ENCODE measurements at regions not wholly inside any gene's neighbourhood (a gene's known extent, or its start where the extent isn't known, plus 50 kb on each side); places are given as distances from the start of the nearest gene placed in this dataset.

- no peak overlapping the region for H3K27ac ChIP-seq (ENCODE audit: low read depth, low read length)
- H3K9me3 ChIP-seq (ENCODE audit: insufficient read depth, low read depth, low read length) = no peaks in the 10 kb centered on the region
- WGBS = 39% methylated on average over 2 of the region's 4 CpGs
- H3K27me3 ChIP-seq (ENCODE audit: insufficient read depth, low read length) = no peaks in the 10 kb centered on the region
- peaks cover 30% of the 10 kb centered on the region for H3K4me1 ChIP-seq (ENCODE audit: insufficient read depth, low read length)
- no peak overlapping the region for H3K9ac ChIP-seq (ENCODE audit: low read depth, low read length)
- H3K36me3 ChIP-seq (ENCODE audit: insufficient read depth, low read length) = no peaks in the 10 kb centered on the region
- H3K4me3 ChIP-seq (ENCODE audit: low read length) = no peak overlapping the region
Observed at GRCh38 chr9:13367784-13368183, 88.3 kb upstream of the MPDZ start.

GRCh38 chr9:13364271-13365000, 84.9 kb upstream of the MPDZ start:
- peaks cover 30% of the 10 kb centered on the region for H3K4me1 ChIP-seq (ENCODE audit: insufficient read depth, low read length)
- H3K36me3 ChIP-seq (ENCODE audit: insufficient read depth, low read length) = no peaks in the 10 kb centered on the region
- no peak overlapping the region for H3K27ac ChIP-seq (ENCODE audit: low read depth, low read length)
- no peak overlapping the region for H3K4me3 ChIP-seq (ENCODE audit: low read length)
- H3K27me3 ChIP-seq (ENCODE audit: insufficient read depth, low read length) = no peaks in the 10 kb centered on the region
- no peaks in the 10 kb centered on the region for H3K9me3 ChIP-seq (ENCODE audit: insufficient read depth, low read depth, low read length)
- no peak overlapping the region for H3K9ac ChIP-seq (ENCODE audit: low read depth, low read length)
- WGBS = 90% methylated on average over 6 of the region's 7 CpGs

DNA sequence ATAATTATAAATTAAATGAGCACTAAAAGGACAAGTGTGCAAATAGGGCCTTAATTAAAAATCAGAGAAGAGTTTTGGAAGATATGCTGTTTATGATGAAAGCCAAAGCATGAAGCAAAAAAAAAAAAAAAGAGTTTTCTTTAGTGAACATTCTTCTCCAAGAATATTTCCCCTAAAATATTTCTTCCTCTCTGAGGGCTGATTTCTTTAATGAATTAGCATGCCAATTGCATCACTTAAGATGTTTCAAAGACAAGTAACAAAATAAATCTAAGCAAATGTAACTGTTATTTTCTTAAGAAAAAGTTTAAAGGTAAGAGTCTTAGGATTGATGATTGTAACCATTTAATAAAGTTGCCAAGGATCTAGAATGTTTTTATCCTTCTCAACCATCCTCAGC, 81.6 kb upstream of the MPDZ start:
- no peak overlapping the region for H3K9ac ChIP-seq (ENCODE audit: low read depth, low read length)
- peaks cover 20% of the 10 kb centered on the region for H3K4me1 ChIP-seq (ENCODE audit: insufficient read depth, low read length)
- H3K27ac ChIP-seq (ENCODE audit: low read depth, low read length) = no peak overlapping the region
- H3K4me3 ChIP-seq (ENCODE audit: low read length) = no peak overlapping the region
- no peaks in the 10 kb centered on the region for H3K36me3 ChIP-seq (ENCODE audit: insufficient read depth, low read length)
- H3K9me3 ChIP-seq (ENCODE audit: insufficient read depth, low read depth, low read length) = no peaks in the 10 kb centered on the region
- no peaks in the 10 kb centered on the region for H3K27me3 ChIP-seq (ENCODE audit: insufficient read depth, low read length)

GRCh38 chr9:13360188-13360587, 80.7 kb upstream of the MPDZ start:
- H3K9ac ChIP-seq (ENCODE audit: low read depth, low read length) = no peak overlapping the region
- H3K4me1 ChIP-seq (ENCODE audit: insufficient read depth, low read length) = peaks cover 19% of the 10 kb centered on the region
- no peaks in the 10 kb centered on the region for H3K27me3 ChIP-seq (ENCODE audit: insufficient read depth, low read length)
- no peak overlapping the region for H3K4me3 ChIP-seq (ENCODE audit: low read length)
- no peaks in the 10 kb centered on the region for H3K9me3 ChIP-seq (ENCODE audit: insufficient read depth, low read depth, low read length)
- H3K27ac ChIP-seq (ENCODE audit: low read depth, low read length) = no peak overlapping the region
- H3K36me3 ChIP-seq (ENCODE audit: insufficient read depth, low read length) = no peaks in the 10 kb centered on the region

DNA sequence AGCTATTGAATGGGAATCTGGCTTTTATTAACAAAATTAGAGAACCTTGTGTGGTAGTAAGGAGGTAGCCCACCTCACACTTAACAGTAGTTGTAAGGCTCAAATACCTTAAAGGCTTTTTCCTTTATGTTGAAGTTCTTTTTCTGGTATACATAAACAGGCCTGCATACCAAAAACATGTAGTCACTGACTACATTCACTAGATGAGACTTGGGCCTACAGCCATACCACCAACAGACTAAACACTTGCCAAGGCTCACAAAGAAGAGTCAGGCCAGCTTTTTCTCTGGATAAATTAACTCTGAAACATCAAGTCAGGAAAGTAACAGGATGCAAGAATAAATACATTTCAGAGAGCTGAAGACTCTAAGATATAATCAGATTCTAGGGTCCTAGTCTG, 78.6 kb upstream of the MPDZ start:
- Histone ChIP-seq H3K36me3 (ENCODE audit: insufficient read depth, low read length) (no peaks in the 10 kb centered on the region), H3K4me1 (ENCODE audit: insufficient read depth, low read length) (peaks cover 11% of the 10 kb centered on the region; the same call in 1 of the 2 replicates), H3K9me3 (ENCODE audit: insufficient read depth, low read depth, low read length) (no peaks in the 10 kb centered on the region), H3K9ac (ENCODE audit: low read depth, low read length) (no peak overlapping the region), H3K27me3 (ENCODE audit: insufficient read depth, low read length) (no peaks in the 10 kb centered on the region), H3K27ac (ENCODE audit: low read depth, low read length) (no peak overlapping the region), H3K4me3 (ENCODE audit: low read length) (no peak overlapping the region)

GRCh38 chr9:13354733-13355132, 75.2 kb upstream of the MPDZ start:
- Histone ChIP-seq H3K4me1 (ENCODE audit: insufficient read depth, low read length) (peaks cover 11% of the 10 kb centered on the region; the same call in 1 of the 2 replicates), H3K27ac (ENCODE audit: low read depth, low read length) (no peak overlapping the region), H3K9ac (ENCODE audit: low read depth, low read length) (no peak overlapping the region), H3K27me3 (ENCODE audit: insufficient read depth, low read length) (no peaks in the 10 kb centered on the region), H3K36me3 (ENCODE audit: insufficient read depth, low read length) (no peaks in the 10 kb centered on the region), H3K9me3 (ENCODE audit: insufficient read depth, low read depth, low read length) (no peaks in the 10 kb centered on the region), H3K4me3 (ENCODE audit: low read length) (no peak overlapping the region)
- WGBS = 93% methylated on average over 2 of the region's 2 CpGs

- H3K4me1 ChIP-seq (ENCODE audit: insufficient read depth, low read length) = no peaks in the 10 kb centered on the region
- no peaks in the 10 kb centered on the region for H3K36me3 ChIP-seq (ENCODE audit: insufficient read depth, low read length)
- 96% methylated on average over 4 of the region's 4 CpGs for WGBS
- H3K27ac ChIP-seq (ENCODE audit: low read depth, low read length) = no peak overlapping the region
- H3K27me3 ChIP-seq (ENCODE audit: insufficient read depth, low read length) = no peaks in the 10 kb centered on the region
- H3K9ac ChIP-seq (ENCODE audit: low read depth, low read length) = no peak overlapping the region
- H3K4me3 ChIP-seq (ENCODE audit: low read length) = no peak overlapping the region
- no peaks in the 10 kb centered on the region for H3K9me3 ChIP-seq (ENCODE audit: insufficient read depth, low read depth, low read length)
Observed at GRCh38 chr9:13352451-13352979, 73.0 kb upstream of the MPDZ start.

DNA sequence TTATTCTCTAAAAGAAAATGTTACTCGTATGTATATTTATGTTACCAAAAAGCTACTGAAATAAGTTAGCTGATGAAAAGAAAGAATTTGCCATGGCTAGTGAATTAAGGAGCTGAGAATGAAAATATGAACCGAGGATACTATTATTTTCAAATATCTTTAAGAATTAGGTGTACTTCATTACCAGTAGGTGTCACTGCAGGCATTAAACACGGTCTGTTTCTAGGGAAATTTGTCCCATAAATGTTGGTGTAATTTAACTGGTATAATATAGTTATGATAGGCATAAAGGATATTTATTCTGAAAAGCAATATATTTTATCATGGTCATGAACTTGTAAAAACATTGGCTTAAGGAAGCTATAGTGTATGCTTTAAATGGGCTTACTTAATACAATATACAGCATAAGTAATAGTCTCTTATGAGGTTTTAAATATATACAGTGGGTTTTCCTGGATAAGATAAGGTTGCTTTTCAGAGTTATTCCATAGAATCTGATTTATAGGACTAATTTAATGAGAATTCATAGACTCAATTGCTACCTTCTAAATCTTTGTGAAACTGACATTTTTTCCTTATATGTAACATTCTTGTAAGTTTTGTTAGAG, 72.4 kb upstream of the MPDZ start:
- Histone ChIP-seq H3K9ac (ENCODE audit: low read depth, low read length) (no peak overlapping the region), H3K27ac (ENCODE audit: low read depth, low read length) (no peak overlapping the region), H3K4me3 (ENCODE audit: low read length) (no peak overlapping the region), H3K9me3 (ENCODE audit: insufficient read depth, low read depth, low read length) (no peaks in the 10 kb centered on the region), H3K27me3 (ENCODE audit: insufficient read depth, low read length) (no peaks in the 10 kb centered on the region), H3K4me1 (ENCODE audit: insufficient read depth, low read length) (no peaks in the 10 kb centered on the region), H3K36me3 (ENCODE audit: insufficient read depth, low read length) (no peaks in the 10 kb centered on the region)
- 34% methylated on average over 2 of the region's 3 CpGs for WGBS

DNA sequence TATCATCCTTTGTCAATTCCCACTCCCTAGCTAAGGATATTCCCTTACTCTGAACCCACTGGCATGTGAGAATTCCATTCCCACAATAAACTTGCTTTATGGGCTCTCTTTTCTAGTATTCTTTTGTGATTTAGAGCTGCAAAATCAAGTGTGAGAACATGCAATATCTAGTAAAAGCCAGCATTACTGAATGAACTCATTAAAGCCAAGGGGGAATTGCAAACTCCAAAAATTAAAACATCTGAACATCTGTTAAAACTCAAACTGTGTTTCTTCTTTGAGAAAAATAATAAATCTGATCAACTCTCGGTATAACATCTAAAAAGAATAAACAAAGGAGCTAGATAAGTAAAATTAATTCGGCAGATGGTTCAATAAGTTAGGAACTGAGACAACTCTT, 53.1 kb upstream of the MPDZ start:
- Histone ChIP-seq H3K9ac (ENCODE audit: low read depth, low read length) (no peak overlapping the region), H3K27ac (ENCODE audit: low read depth, low read length) (no peak overlapping the region), H3K36me3 (ENCODE audit: insufficient read depth, low read length) (no peaks in the 10 kb centered on the region), H3K27me3 (ENCODE audit: insufficient read depth, low read length) (no peaks in the 10 kb centered on the region), H3K4me1 (ENCODE audit: insufficient read depth, low read length) (no peaks in the 10 kb centered on the region), H3K4me3 (ENCODE audit: low read length) (no peak overlapping the region), H3K9me3 (ENCODE audit: insufficient read depth, low read depth, low read length) (no peaks in the 10 kb centered on the region)
- 60% methylated on average over 1 of the region's 2 CpGs for WGBS

GRCh38 chr9:13331320-13331719, 51.8 kb upstream of the MPDZ start:
- Histone ChIP-seq H3K36me3 (ENCODE audit: insufficient read depth, low read length) (no peaks in the 10 kb centered on the region), H3K9ac (ENCODE audit: low read depth, low read length) (no peak overlapping the region), H3K27ac (ENCODE audit: low read depth, low read length) (no peak overlapping the region), H3K27me3 (ENCODE audit: insufficient read depth, low read length) (no peaks in the 10 kb centered on the region), H3K4me3 (ENCODE audit: low read length) (no peak overlapping the region), H3K4me1 (ENCODE audit: insufficient read depth, low read length) (no peaks in the 10 kb centered on the region), H3K9me3 (ENCODE audit: insufficient read depth, low read depth, low read length) (no peaks in the 10 kb centered on the region)
- WGBS = 100% methylated on average over 2 of the region's 3 CpGs

GRCh38 chr9:13330396-13331004, 51.0 kb upstream of the MPDZ start:
- no peaks in the 10 kb centered on the region for H3K27me3 ChIP-seq (ENCODE audit: insufficient read depth, low read length)
- no peak overlapping the region for H3K4me3 ChIP-seq (ENCODE audit: low read length)
- WGBS = 90% methylated on average over 1 of the region's 1 CpG
- H3K4me1 ChIP-seq (ENCODE audit: insufficient read depth, low read length) = no peaks in the 10 kb centered on the region
- H3K9ac ChIP-seq (ENCODE audit: low read depth, low read length) = no peak overlapping the region
- no peaks in the 10 kb centered on the region for H3K36me3 ChIP-seq (ENCODE audit: insufficient read depth, low read length)
- no peaks in the 10 kb centered on the region for H3K9me3 ChIP-seq (ENCODE audit: insufficient read depth, low read depth, low read length)
- no peak overlapping the region for H3K27ac ChIP-seq (ENCODE audit: low read depth, low read length)
